Mucosa of gallbladder (tissue), 1 donor: ENCODE measurements at regions not wholly inside any gene's neighbourhood (a gene's known extent, or its start where the extent isn't known, plus 50 kb on each side); places are given as distances from the start of the nearest gene placed in this dataset.

ENCODE experiments used
- DNase-seq: peaks from one replicate; pipeline ENCODE4 v3.0.0-alpha.2; 2020; ENCODE audit warnings: low spot score
- donor health status: DM: no; HTN: no; CAD: no.

GRCh38 chr2:128472789-128473174 lies 154.1 kb upstream of the HS6ST1 start:
- DNase-seq = no peak

DNA sequence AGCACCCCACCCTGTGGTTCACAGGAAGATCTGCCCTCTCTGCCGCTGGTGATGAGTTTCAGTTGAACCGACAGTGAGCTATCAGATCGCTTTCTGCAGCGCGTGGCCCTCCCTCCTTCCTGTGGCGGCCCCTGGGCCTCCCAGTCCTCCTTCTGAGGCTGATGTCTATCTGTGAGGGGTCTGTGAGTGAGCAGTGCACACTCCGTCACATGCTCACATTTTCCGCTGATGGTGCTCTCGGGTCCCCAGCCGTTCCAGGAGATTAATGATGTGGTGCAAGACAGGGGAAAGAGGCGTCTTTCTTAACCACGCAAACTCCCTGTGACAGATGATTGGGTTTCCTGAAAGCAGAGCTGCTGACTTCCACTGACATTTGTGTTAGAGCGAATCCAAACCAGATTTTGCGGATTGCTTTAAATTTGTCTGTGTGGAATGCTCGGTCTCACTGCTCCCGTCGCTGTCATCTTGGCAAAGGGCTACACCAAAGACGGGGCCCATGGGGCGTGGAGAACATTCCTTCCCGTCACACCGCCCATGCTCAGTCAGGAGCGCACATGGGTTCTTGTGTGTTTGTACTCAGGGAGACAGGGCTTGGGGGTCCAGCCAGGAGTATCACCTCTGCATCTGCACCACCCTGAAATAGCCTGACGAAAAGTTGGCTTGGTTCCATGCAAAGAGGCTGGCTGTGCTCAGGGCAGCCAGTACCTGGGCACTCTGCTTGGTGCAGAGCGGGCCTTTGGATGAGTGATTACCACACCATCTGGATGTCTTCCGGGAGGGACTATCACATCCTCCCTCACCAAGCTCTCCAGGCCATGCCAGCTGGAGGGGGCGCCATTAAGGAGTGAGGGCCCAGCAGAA lies 154.7 kb upstream of the HS6ST1 start:
- peak; percentile 28 for DNase-seq

DNA sequence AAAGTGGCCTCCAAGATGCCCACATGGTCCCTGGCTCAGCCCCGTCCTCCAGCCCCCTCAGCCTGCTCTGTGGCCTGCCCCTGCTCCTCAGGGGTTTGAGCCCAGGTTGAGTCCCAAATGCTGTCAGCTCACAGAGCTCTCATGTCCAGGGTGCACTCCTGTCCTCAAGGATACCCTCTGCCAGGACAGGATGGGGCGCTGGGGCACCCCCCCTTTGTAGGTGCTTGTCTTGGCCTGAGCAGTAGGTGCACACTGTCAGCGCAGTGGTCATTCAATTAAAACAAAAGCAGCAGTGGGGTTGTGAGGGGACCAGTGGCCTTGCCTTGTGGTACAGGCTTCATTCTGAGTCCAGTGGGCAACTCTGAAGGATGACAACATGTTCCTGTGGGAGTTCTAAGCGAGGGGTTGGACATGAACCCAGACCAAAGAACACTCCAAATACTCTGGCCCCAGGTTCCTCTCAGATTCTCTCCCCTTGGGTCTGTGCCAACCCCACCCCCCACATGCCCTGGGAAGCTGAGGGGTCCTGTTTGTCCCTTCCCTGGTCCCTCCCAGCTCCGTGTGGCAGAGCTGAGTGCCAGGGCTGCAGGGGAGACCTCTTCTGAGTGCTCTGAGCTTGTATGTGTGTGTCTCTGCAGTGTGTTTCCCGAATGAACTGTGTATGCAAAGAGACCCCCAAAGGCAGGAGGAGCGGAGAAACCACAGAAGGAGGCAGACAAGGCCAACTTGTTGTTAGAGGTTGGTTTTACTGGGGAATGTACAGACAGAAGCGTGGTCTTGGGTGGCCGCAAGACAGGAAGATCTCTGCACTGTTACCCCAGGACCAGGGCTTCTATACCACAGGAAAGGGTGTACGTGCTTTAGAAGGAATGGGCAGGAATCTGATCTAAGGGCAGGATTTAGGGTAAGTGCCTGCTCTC lies 155.6 kb upstream of the HS6ST1 start:
- peak; percentile 9 for DNase-seq

DNA sequence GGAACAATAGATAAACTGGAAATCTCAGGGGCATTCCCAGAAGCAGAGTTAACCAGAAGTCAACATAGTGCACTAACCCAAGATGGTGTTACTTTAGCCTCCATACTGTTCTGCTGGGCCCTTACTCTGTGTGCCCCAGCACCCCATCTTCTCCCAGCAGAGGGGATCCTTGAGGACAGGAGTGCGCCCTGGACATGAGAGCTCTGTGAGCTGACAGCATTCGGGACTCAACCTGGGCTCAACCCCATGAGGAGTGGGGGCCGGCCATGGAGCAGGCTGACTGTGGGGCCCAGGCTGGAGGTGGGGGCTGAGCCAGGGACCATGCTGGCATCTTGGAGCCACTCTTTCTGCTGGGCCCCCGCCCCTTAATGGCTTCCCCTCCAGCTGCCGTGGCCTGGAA lies 156.3 kb upstream of the HS6ST1 start:
- peak; percentile 3 for DNase-seq

- peak; percentile 7 for DNase-seq
Observed at GRCh38 chr2:128475427-128476211, 157.0 kb upstream of the HS6ST1 start.

DNA sequence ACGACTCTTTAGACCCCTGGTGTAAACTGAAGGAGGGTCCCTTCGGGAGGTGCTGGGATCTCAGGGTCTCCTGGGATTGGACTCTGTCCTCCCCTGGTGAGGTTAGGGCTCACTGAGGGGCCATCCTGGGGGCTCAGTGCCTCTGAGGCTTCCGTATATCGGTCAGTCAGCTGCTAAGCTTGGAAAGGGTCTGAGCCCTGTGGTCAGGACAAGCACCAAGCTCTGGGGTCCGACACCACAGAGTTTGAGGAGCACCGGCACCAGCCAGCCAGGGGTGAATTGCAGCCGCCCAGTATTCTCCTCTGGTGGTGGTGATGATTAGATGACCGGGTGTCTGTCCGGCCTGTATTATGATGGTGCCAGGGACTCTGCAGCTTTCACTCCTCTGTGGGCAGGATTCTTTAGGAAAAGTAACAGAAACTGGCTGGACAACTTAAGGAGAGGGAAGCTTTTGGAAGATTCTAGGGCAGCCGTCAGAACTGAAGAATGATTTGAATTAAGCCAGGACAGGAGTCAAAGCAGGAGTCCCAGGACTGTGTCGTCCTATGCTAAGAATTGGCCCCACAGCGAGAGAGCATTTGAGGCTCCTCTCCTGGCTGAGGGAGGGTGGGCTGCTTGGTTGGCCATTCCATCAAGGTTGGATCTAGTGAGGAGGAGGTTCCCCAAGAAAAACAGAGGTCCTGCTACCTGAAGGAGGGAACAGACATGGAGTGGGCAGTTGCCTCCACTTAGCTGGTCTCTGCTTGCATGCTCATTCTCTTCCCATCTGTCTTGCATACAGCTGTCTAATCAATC lies 158.6 kb upstream of the HS6ST1 start:
- no peak for DNase-seq

DNA sequence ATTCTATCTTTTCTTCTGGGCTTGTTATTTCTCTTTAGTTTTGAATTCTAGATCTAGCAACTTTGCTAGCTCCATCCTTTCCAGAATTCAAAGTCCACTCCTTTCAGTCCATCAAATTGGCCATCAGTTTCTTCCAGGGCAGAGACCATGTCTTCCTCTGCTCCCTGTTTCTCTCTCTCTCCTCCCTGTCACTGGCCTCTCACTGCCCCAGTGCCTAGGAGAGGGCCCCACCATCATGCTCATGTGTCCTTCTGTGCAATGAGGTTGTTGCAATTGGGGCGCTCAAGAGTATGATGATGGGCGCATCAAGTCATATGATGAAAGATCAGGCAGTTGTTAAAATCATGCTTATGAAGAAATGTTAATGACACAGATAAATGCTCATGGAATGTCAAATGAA lies 159.2 kb upstream of the HS6ST1 start:
- DNase-seq = no peak

DNA sequence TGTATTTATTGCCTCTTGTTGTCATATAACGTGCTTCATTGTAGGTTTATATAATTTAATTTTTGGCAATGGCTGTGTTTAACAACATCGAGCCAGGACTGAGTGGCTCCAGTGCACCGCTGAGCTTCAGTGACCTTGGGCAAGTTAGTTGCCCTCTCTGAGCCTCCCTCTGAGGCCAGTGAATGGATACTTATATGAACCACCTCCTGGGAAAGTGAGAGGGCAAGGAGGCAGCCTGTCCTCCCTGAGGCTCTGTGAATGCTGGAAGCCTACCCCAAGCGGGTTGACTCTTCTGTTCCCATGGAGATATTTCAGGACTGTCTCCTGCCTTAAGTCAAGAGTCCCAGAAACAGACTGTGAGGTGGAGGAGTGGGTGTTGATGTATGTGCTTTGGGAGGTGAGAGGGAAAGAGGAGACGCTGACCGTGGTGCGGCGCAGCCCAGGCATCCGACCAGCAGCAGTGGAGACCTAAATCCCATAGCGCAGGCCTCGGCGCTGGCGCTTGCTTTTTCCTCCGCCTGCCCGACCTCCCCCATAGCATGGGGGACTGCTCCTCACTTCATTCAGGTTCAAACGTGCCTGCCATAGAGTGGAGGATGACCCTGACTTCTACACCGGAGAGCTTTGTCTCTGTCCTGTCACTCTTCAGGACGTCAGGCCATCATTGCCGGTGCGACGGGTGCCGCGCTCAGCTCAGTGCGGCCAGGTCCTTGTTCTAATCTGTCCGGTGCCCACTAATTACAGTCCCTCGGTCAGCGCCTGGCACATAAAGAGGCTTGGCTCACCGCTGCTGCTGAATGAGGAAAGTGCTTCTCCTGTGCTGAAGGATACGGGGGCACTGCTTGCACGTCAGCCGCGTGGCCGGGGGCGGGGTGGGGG lies 167.3 kb upstream of the HS6ST1 start:
- peak; percentile 5 for DNase-seq

- peak; percentile 6 for DNase-seq
Observed at GRCh38 chr2:128486640-128487375, 168.1 kb upstream of the HS6ST1 start.

DNA sequence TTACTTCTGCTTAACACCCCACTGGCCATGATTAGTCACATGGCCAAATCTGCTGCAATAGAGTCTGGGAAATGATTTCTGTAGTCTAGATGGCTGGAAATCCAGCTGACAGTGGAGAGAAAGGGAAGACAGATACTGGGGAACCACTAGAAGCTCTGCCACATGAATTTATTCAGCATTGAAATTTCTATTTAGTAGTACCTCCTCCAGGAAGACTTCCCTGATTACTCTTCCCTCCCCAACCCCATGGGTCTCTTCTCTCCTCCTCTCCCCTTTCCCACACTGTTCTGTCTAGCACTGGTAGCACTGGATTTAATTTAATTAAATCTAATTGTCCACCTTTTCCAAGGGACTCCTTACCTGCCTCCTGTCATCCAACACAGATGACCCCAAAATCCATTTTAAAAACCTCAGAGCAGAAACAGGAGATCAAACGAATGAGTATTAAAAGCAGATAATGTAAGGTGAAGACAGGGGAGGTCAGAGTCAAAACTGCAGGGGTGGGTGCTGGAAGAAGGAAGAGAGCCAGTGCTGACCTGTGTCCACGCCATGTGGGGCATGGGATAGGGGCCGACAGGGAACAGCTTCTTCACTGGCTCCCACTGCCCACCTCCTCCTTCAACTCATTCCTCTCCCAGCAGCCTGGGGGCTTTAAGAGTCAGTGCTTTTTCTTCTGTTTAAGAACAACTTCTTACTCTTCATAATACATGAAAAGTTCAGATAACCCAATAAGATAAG lies 169.2 kb upstream of the HS6ST1 start:
- DNase-seq = no peak

GRCh38 chr2:128488434-128488833 lies 169.8 kb upstream of the HS6ST1 start:
- no peak for DNase-seq

- DNase-seq = peak; percentile 36
Observed at GRCh38 chr2:128489526-128490273, 171.0 kb upstream of the HS6ST1 start.

- no peak for DNase-seq
Observed at GRCh38 chr2:128490321-128490720, 171.7 kb upstream of the HS6ST1 start.

DNA sequence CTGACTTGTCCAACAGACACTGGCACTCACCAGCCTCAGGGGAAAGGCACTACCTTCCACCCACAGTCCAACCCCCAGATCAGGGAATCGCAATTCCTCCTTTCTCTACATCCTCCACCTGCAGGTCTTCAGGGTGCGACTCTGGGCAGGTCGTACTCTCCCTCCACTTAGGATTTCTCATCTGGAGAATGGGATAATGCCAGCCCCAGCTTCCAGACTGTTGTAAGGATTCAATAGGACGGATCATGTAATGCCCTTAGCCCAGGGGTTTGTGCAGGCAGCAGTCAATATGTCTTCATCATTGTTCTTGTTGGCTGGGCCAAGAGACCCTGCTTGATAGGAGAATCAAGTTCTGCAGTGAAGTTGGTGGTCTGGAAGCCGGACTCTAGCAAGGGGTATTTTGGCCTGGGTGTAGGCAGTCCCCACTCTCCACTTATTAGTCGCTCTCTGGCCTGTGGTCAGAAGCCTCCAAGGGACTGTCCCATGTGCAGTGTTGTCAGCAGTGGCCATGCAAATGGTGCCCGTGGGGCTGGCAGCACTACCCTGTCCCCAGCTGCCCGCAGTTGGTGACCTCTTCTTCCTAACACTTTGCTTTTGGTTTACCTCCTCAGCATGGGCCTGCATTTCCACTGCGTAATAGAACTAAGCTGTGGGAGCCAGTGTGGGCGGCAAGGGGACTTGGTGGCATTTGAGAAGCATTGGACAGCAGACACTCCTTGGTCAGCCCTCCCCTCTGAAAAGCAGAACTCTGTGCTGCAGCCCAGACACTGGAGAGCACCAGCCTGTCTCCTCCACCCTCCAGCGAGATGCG lies 172.4 kb upstream of the HS6ST1 start:
- no peak for DNase-seq

DNA sequence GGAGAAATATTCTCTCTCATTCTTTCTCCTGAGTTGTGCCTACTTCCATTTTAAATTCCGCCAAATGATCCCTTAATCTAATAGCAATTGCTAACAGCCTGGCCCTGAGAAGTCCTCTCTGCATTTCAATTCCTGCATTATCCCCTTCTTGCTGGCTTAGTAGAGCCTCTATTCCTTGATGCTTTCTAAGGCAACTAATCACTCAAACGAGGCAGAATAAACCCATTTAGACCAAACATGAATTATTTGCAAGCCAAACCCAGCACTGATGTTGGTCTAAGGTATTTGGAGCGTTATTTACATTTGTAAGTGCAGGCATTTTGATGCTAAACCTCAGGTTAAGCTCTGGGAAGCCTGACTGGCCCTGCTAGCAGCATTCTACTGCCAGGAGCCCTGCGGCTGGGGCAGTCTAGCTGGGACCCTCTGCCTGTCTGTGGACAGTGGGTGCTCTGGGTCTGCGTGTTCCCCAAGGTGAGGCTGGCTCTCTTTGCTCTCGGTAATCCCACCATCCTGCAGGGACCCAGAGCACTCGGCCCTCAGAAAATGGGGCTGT lies 173.1 kb upstream of the HS6ST1 start:
- DNase-seq = no peak

GRCh38 chr2:128492966-128493811 lies 174.5 kb upstream of the HS6ST1 start:
- DNase-seq = no peak
